HG03066 (cell line): ENCODE measurements at regions not wholly inside any gene's neighbourhood (a gene's known extent, or its start where the extent isn't known, plus 50 kb on each side); places are given as distances from the start of the nearest gene placed in this dataset.
"Not testable (repeated sequence)": the region's sequence is repeated elsewhere in the genome, so short reads cannot be mapped to it uniquely, and the experiment has no call there.

ENCODE experiments used
- ATAC-seq: cut with Tn5 transposase; IDR thresholded peaks from one replicate; pipeline ENCODE4 v1.9.1; 2021; ENCODE audit warnings: low read depth; ENCODE audit not compliant: unreplicated experiment

- ATAC-seq = not testable (repeated sequence)
These were observed 178.2 kb upstream of the ZNG1F start for GRCh38 chr9:41367301-41367700.

- not testable (repeated sequence) for ATAC-seq
These were observed 172.7 kb upstream of the ZNG1F start for GRCh38 chr9:41361790-41362189.

GRCh38 chr9:41359116-41359515 lies 170.0 kb upstream of the ZNG1F start:
- ATAC-seq = not testable (repeated sequence)

GRCh38 chr9:41358682-41359081 lies 169.6 kb upstream of the ZNG1F start:
- not testable (repeated sequence) for ATAC-seq

- not testable (repeated sequence) for ATAC-seq
These were observed 168.8 kb upstream of the ZNG1F start for GRCh38 chr9:41357918-41358404.

- ATAC-seq = not testable (repeated sequence)
These were observed 168.2 kb upstream of the ZNG1F start for GRCh38 chr9:41357350-41357748.

- ATAC-seq = not testable (repeated sequence)
These were observed 167.7 kb upstream of the ZNG1F start for GRCh38 chr9:41356588-41357349.

- not testable (repeated sequence) for ATAC-seq
These were observed 166.8 kb upstream of the ZNG1F start for GRCh38 chr9:41355712-41356450.

GRCh38 chr9:41354978-41355377 lies 165.9 kb upstream of the ZNG1F start:
- not testable (repeated sequence) for ATAC-seq

GRCh38 chr9:41354060-41354934 lies 165.2 kb upstream of the ZNG1F start:
- ATAC-seq = not testable (repeated sequence)

- not testable (repeated sequence) for ATAC-seq
These were observed 163.9 kb upstream of the ZNG1F start for GRCh38 chr9:41353026-41353425.

GRCh38 chr9:41352390-41352789 lies 163.3 kb upstream of the ZNG1F start:
- not testable (repeated sequence) for ATAC-seq

- ATAC-seq = not testable (repeated sequence)
These were observed 158.8 kb upstream of the ZNG1F start for GRCh38 chr9:41347893-41348292.

GRCh38 chr9:41332562-41332961 lies 143.4 kb upstream of the ZNG1F start:
- ATAC-seq = not testable (repeated sequence)

GRCh38 chr9:41321277-41321676 lies 132.2 kb upstream of the ZNG1F start:
- ATAC-seq = not testable (repeated sequence)

- ATAC-seq = not testable (repeated sequence)
These were observed 119.8 kb upstream of the ZNG1F start for GRCh38 chr9:41308953-41309352.

- ATAC-seq = not testable (repeated sequence)
These were observed 96.6 kb upstream of the ZNG1F start for GRCh38 chr9:41285744-41286143.

GRCh38 chr9:41280299-41281238 lies 91.5 kb upstream of the ZNG1F start:
- ATAC-seq = not testable (repeated sequence)

- ATAC-seq = not testable (repeated sequence)
These were observed 90.3 kb upstream of the ZNG1F start for GRCh38 chr9:41279437-41279836.
